ENCODE measurements at regions not wholly inside any gene's neighbourhood (a gene's known extent, or its start where the extent isn't known, plus 50 kb on each side); places are given as distances from the start of the nearest gene placed in this dataset.

DNA sequence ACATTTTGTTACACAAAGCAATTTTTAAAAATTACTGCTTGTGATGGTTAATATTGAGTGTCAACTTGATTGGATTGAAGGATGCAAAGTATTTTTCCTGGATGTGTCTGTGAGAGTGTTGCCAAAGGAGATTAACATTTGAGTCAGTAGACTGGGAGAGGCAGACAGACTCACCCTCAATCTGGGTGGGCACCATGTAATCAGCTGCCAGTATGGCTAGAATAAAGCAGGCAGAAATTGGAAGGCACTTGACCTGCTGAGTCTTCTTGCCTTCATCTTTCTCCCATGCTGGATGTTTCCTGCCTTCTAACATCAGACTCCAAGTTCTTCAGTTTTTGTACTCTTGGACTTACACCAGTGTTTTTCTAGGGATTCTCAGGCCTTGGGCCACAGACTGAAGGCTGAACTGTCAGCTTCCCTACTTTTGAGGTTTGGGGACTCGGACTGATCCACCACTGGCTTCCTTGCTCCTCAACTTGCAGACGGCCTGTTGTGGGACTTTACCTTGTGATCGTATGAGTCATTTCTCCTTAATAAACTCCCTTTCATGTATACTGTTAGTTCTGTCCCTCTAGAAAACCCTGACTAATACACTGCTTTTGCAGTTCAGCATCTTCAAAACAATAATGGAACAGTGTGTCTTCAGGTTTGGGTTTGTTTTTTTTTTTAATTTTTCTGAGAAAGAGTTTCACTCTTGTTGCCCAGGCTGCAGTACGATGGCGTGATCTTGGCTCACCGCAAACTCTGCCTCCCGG is 244.1 kb upstream of the SEMA3C start:
- peak; percentile 11 to 73 for DNase-seq (ENCODE audit: low read depth in 2 of 2)
- TF ChIP-seq, protein P1, sequence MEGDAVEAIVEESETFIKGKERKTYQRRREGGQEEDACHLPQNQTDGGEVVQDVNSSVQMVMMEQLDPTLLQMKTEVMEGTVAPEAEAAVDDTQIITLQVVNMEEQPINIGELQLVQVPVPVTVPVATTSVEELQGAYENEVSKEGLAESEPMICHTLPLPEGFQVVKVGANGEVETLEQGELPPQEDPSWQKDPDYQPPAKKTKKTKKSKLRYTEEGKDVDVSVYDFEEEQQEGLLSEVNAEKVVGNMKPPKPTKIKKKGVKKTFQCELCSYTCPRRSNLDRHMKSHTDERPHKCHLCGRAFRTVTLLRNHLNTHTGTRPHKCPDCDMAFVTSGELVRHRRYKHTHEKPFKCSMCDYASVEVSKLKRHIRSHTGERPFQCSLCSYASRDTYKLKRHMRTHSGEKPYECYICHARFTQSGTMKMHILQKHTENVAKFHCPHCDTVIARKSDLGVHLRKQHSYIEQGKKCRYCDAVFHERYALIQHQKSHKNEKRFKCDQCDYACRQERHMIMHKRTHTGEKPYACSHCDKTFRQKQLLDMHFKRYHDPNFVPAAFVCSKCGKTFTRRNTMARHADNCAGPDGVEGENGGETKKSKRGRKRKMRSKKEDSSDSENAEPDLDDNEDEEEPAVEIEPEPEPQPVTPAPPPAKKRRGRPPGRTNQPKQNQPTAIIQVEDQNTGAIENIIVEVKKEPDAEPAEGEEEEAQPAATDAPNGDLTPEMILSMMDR (IDR thresholded peaks at IDR 0.05; ENCODE audit: low read depth, low read length), result no peak
- no peak overlapping the region for H3K4me3 ChIP-seq (replicated peaks in 1 of 2; ENCODE audit: low read depth in 2 of 2, low read length in 2 of 2)

DNA sequence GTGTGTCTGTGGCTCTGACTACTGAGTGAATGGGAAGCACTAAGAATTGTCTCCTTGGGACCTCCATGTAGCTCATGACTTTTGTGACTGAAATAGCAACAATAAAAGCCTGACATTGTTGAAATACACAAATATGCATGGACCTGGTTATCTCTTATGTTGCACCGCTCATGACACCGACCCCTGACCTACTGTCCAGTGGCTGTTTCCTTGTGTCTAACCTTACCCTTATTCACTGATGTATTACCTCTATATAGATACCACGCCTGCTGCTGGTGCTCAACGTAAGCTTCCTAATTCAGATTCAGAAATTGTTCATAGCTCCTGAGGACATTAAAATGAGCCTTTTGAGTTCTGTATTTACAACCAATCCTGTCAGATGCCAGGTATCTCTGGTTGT is 243.4 kb upstream of the SEMA3C start:
- no peak overlapping the region for H3K4me3 ChIP-seq (replicated peaks in 1 of 2; ENCODE audit: low read depth in 2 of 2, low read length in 2 of 2)
- TF ChIP-seq, protein P1 (IDR thresholded peaks at IDR 0.05; ENCODE audit: low read depth, low read length), result no peak
- DNase-seq (ENCODE audit: low read depth in 2 of 2), result no peak

DNA sequence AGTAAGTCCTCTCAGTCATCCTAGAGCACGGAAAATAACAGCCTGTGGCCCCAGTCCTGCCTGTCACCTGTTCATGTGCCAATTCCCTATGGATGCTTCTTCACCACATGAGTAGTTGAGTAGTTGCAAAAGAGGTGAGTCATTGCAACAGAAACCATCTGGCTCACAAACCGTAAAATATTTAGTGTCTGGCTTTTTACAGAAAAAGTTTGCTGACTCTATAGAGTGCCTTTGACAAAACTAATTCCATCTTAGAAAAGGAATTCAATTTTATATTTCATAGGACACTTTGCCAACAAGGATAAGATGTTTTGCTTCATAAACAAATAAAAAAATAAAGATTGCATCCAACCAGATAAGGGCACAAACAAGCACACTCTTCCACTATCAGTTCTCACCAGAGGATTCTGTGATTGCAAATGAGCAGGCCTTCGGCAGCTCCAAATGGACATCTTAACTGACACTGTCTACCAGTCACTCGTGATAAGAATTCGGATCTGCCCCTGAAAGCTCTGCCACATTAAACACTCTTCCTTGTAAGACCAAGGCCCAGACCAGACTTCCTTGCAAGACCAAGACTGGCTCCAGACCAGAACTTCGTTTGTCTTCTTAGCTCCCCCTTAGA is 242.7 kb upstream of the SEMA3C start:
- DNase-seq (ENCODE audit: low read depth in 2 of 2), result peak; percentile 79 to 95
- TF ChIP-seq, protein P1 (IDR thresholded peaks at IDR 0.05; ENCODE audit: low read depth, low read length), result no peak
- H3K4me3 ChIP-seq (replicated peaks in 1 of 2; ENCODE audit: low read depth in 2 of 2, low read length in 2 of 2), result no peak overlapping the region

DNA sequence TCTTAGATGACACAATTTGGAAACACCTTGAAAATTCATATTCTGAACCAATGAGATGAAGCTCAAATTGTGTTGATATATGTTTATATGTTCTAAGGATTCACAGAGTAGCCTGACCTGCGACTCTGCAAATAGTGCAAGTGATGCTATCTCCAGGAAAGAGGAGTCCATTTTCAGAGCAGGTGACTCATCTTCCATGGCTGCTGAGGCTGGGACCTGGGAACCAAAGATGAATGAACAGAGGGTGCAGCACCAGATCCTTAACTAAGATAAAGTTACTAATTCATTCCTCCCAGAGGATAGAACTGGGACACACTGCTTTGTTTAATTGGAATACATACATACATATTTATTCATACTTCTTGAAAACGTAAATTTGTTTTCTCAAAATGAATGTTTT is 240.6 kb upstream of the SEMA3C start:
- DNase-seq (ENCODE audit: low read depth in 2 of 2), result no peak
- H3K4me3 ChIP-seq (replicated peaks in 1 of 2; ENCODE audit: low read depth in 2 of 2, low read length in 2 of 2), result no peak overlapping the region
- TF ChIP-seq, protein P1 (IDR thresholded peaks at IDR 0.05; ENCODE audit: low read depth, low read length), result no peak

DNA sequence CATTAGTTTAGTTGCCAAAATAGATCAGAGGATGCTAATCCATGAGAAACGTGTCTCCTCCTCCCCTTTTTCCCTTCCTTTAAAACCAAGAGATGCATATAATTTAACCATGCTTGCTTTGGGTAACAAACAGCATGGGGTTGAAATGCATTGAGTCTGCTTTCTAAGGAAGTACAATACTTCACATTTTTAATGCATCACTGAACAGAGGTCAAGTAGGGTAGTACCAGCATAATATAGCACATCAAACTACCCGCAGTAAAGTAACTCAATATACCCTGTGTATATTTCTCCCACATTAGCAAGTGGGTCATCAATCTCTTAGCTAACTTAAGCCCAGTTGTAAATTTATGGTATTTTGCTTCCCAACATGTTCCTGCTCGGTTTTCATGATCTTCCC is 239.3 kb upstream of the SEMA3C start:
- DNase-seq (ENCODE audit: low read depth in 2 of 2), result no peak
- H3K4me3 ChIP-seq (replicated peaks in 1 of 2; ENCODE audit: low read depth in 2 of 2, low read length in 2 of 2), result no peak overlapping the region
- TF ChIP-seq, protein P1 (IDR thresholded peaks at IDR 0.05; ENCODE audit: low read depth, low read length), result no peak

DNA sequence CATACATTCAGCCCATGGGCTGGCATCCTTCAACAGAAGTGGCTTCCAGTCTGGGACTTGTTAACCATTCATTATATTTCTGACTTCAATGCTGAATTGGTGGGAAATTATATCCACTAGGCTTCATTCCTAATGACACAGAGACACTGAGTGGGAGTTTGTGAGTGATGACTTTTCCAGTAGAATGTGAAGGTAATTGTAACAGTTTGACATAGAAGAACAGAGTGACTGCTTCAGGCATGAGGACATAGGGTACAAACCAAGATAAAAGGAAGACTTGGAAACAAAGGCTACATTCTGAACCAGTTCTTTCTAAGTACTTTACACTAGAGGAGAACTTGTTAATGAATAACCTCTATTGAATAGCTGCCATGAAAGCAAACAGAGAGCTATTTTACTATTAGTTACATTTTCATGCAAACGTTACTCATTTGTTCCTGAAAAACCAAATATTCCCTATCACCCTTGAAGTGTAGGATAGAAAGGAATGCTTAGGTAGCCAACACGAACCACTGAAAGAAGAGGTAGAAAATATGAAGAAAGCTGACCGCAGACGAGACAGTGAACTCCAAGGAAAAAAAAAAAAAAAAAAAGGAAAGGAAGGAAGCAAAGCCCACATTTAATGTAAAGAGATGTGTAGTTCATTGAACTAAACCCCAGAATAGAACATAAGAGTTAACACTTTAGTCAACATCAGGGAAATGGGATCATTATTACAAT is 237.0 kb upstream of the SEMA3C start:
- DNase-seq (ENCODE audit: low read depth in 2 of 2), result peak in 1 of 2 donors; percentile 7
- TF ChIP-seq, protein P1 (IDR thresholded peaks at IDR 0.05; ENCODE audit: low read depth, low read length), result no peak
- no peak overlapping the region for H3K4me3 ChIP-seq (replicated peaks in 1 of 2; ENCODE audit: low read depth in 2 of 2, low read length in 2 of 2)

All from cardiac fibroblast (primary cell).